HG02870 (cell line): ENCODE measurements at regions not wholly inside any gene's neighbourhood (a gene's known extent, or its start where the extent isn't known, plus 50 kb on each side); places are given as distances from the start of the nearest gene placed in this dataset.

Experiments
- ATAC-seq: cut with Tn5 transposase; IDR thresholded peaks from one replicate; pipeline ENCODE4 v1.9.1; 2021; ENCODE audit warnings: mild to moderate bottlenecking, moderate library complexity; ENCODE audit not compliant: unreplicated experiment

DNA sequence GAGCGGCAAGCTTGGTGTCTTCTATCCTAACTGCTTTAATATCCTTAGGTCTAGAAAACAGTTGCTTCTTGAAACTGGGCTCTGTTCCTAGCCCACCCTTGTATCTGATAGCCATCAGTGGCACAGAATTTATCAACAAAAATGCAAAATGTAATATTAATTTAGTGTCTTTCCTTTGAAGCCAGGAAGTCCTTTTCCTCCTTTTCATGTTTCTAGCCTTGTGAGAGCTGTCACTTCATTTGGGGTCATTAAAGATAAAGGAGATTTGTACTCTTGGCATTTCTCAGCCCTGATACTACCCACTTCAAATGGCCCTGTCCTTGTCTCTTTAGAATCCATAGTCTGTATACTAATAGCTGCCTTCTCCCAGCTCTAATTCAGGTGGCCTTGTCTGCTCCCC, 111.0 kb downstream of the GAS1 start:
- no peak for ATAC-seq

DNA sequence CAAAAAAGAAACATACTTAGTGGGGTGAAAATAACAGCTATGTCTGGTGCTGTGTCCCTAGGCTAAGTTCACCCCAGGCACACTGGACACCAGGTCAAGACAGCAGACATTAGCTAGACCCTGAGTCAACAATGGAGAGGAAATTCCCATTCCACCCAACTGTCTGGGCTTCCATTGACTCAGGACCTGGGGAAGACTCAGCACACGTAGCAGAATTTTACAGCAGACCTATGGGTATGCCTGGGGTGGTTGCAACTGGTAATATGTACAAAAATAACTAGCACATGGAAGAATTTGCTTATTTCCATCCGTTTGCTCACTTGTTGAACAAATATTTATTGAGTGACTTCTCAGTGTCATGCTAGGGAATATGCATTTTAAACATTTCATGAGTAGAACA, 117.0 kb downstream of the GAS1 start:
- ATAC-seq = no peak

DNA sequence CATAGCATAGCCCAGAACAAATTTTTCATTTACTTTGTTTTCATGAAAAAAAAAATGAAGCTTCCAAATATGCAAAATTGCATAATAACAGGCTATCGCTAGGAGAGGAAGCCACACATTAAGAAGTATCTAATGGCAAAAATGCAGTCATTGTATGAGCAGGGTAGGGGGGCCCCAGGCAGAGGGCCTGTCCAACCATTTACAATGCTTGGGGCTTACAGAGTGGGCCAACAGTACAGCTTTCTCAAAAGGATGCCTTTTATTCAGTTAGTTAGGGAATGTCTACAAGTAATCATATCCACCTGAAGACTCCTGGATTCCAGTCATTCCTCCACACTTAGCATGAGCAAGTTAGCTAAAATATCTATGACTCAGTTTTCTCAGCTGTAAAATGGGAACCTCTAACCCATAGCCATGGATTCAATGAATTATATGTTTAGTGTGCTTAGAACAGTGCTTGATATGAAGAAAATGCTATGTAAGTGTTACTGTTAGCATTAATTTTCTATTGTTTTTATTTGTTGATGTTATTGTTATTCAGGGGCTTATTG, 117.7 kb downstream of the GAS1 start:
- no peak for ATAC-seq

DNA sequence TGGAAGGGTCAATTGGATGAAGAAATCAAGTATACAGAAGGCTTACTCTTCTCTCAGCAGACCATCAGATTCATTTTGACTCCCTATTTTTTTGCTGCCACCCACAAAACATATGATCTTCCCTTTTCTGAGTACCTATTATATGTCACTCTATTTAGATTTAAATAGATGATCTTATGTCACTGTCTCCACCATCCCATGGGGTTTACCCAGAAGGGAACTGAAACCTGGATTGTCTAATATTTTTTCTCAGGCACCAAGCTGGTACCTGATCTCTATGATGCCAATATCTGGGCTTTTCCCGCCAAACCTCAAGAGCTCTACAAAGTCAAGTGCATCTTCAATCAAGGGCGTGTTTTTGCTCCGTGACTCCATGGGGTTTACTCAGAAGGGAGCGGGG, 118.7 kb downstream of the GAS1 start:
- ATAC-seq = no peak

DNA sequence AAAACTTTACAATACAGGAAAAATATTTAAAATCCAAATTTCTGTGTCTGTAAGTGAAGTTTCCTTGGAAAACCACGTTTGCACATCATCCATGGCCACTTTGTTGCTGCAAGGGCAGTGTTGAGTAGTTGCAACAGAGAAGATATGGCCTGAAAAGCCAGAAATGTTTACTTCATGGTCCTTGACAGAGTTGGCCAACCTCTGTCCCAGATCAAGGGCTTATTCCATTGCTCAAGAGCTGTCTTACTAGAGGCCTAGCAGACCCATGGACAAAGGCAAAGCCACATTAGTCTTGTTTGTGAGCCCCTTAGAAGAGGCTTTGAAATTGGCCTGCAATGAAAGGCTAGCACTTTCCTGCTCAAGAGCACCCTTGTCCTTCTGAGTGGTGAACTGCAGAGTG, 119.4 kb downstream of the GAS1 start:
- ATAC-seq = no peak

DNA sequence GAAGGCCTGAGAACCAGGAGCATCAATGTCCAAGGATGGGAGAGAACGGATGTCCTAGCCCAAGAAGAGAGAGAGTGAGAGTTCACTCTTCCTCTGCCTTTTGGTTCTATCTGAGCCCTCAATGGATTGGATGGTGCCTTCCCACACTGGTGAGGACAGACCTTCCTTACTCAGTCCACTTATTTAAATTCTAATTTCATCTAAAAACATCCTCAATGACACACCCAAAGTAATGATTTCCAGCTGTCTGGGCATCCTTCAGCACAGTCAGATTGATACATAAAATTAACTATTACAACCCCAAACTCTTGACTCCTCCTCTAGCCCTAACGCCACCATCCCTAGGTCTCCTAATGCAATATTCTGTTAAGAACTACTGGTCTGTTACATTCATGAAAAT, 122.0 kb downstream of the GAS1 start:
- ATAC-seq = no peak

DNA sequence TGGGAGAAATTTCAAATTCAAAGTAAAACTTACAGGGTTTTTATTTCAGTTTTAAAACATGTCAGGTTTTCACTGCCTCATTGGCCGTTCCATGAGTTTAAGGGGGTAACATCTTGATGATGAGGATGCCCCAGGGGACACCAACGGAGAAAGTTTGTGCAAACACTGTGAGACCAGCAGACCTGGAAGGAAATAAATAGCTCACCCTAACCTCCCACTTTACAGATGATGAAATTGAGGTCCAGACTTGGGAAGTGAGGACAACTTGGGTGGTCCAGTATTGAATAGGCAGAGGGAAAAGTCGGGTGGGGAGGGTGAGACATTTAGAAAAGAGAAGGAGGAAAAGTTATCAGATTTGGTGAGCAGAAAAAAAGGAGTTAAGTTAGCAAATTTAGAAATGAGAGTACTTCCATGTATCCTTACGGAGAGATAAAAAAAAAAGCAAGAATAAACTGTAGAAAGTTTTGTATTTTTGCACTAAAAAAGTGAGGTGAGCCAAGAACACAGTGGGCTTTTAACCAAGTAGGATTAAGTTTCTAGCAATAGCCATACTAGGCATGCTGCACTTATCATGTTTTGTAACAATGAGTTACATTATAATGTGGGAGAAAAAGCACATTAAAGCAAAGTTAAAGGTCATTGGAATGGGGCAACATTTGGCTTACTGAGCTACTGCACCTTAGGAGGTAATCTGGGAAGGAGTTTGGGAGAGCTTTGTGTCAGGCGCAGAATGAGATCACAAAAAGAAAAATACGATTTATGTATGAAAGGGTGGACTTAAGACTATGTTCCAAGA, 125.1 kb downstream of the GAS1 start:
- ATAC-seq = no peak

DNA sequence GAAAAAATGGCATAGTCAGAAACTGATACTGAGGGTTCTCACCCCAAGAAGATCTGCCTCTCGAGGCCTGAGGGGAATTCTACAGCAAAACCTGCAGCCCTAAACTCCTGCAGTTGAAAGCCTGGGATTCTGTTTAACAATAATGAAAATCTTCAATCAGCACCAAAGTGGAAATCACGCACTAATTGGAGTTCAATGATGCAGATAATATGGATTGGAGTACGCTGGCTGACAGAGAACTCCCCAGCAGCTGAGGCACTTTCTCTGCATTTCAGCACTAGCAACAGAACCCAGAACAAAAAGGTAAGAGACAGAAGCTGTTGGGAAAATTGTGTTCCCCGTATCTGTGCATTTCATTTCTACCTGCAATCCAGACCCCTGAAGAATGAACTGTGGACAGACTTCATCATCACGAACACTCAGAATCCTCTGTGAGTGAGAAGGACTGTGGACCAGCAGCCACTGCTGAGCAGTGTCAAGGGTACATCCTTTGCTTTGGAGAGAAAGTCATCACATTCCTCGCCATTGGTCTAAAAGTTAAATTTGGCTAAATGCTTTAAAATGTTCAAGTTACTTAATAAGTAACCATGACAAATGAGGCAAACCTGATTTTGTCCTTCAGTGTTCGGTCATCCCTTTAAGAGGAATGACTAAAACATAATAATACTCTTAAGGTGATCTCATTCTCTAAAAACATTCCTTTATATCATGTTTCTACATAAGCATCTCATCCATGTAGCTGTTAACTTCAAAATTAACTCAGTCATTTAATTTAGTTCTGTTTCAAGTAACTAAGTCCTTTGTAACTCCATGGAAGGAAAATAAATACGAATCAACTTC, 126.1 kb downstream of the GAS1 start:
- ATAC-seq = no peak

DNA sequence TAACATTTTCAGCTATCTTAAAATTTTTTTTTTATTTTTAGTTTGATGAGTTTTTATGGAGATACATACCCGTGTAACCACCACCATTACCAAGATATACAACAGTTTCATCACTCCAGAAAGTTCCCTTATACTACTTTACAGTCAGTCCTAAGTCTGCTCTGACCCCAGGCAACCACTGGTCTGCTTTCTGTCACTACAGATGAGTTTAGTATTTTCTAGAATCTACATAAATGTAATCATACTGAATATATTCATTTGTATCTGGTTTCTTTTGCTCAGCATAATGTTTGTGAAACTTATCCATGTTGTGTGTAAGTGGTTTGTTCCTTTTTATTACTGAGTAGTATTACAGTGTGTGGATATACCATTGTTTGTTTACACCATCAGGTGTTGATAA, 127.8 kb downstream of the GAS1 start:
- ATAC-seq = no peak

DNA sequence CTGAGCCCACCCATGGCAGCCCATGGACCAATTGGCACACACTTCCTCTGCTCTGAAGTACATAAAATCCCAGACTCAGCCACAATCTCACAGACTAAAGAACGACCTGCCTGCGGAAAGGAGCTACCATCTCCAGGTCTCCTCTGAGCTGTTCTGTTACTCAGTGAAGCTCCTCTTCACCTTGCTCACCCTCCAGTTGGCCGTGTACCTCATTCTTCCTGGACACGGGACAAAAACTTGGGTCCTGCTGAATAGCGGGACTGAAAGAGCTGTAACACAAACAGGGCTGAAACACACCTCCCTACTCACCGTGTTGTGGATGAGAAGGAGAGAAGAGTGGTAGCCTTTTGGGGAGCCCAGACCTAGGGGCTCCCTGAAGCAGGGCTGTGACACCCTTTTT, 128.7 kb downstream of the GAS1 start:
- no peak for ATAC-seq

DNA sequence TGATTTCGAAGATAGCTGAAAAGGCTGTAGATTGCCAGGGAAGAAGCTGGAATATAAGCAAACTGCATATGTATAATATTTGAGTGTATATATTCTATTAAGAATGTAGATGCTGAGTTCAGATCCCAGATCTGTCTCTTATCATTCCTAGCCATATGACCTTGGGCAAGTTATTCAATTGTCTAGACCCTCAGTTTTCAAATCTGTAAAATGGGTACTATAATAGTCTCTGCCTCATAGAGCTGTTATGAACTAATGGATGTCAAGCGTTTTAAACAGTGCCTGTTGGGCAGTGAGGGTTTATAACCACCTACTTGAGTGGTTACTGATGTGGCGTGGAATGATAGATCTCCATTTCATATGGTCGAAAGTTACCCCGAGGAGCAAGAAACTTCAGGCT, 130.4 kb downstream of the GAS1 start:
- no peak for ATAC-seq

DNA sequence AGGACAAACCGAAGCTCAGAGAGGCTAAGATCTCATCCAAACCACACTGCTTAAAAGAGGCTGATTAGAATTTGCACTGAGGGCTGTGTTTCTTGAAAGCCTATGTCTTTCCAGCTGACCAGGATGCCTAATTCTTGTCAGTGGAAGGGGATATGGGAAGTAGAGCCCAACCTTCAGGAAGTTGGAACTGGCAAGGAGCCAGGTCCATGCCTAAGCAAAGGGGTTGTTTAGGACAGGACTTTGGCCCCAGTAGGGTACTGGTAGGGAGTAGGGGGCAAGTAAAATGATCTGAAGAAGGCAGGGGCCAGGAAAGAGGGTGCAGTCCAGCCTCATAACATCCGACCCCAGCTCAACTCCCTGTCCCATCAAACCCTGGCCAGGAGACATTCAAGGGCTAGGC, 130.9 kb downstream of the GAS1 start:
- no peak for ATAC-seq

DNA sequence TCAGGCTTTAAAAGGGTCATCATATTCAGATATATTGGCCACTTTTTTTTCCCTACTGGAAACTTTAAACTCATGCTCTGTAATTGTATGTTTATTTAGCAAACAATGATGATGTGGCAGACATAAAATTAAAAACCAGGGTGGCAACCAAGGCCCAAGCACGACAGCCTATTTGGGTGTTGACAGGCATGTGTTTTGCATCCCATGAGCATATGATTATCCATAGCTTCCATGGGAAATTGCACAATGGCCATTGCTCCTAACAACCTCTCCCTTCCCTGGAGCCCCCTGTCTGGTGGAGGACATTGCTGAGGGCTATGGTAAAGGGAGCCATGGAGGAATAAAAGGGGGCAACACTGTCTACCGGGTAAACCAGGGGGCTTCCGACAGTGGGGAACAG, 134.7 kb downstream of the GAS1 start:
- ATAC-seq = no peak

DNA sequence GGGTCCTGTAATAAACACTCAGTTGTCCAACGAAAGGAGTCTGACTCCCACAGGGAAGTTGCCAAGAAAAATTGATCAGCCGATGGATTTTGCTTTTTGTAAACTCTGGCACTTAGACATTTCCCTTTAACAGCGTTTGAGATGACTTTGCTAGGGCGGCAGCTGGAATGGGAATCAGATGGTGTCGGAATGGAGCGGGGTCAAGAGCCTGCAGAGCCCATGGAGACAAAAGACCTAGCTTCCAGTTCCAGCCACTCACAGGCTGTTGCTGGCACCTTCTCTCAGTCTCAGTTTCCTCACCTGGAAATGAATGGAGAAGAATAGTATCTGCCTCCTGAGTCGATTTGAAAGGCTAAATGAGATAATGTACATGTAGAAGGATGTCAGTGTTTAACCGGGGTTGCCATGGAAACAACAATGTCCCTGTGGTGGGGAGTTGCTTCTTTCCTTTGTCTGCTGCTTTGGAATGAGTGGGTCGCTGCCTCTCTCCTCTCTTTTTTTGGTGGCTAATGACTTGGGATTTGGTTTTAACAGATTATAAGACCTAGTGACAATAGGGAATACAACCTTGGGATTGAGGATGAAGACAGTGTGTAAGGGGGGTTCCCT, 137.4 kb downstream of the GAS1 start:
- no peak for ATAC-seq

DNA sequence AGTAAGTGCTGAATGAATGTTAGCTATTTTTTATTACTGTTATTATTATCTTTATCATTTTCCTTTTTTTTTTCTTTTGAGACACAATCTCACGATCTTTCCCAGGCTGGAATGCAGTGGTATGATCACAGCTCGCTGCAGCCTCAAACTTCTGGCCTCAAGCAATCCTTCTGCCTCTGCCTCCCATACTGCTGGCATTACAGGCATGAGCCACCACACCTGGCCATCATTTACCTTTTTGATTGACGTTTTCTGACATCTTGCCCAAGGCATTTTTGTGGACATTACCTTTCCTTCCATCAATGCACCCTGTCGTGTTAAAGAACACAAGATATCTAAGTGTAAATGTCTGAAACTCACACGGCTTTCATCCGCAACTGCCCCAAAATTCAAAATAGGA, 138.2 kb downstream of the GAS1 start:
- no peak for ATAC-seq

DNA sequence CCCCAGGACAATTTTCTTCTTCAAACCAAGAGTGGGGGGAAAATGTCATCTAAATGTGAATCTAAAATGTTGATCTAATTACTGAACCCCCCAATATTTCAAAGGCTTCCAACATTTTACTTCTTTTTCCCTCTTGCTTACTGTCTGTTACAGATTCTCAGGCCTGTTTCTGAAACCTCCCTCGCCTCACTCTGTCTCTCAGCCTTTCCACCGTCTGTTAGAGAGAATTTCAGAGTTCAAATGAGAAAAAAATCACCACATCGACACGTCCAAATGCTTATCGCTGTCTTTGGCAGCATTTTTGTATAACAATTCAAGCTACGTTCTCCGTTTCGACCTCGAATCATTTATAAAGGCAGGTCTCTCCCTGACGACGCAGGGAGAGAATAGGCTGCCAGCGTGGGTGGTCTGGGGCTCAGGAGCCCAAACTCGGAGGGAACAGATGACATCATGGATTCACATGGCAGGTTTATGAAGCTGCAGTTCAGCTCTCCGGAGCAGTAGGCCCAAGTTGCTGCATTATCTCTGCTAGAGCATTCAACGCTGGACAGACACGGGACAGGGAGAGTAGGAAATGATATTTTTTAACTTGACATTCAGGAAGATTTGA, 139.8 kb downstream of the GAS1 start:
- no peak for ATAC-seq

DNA sequence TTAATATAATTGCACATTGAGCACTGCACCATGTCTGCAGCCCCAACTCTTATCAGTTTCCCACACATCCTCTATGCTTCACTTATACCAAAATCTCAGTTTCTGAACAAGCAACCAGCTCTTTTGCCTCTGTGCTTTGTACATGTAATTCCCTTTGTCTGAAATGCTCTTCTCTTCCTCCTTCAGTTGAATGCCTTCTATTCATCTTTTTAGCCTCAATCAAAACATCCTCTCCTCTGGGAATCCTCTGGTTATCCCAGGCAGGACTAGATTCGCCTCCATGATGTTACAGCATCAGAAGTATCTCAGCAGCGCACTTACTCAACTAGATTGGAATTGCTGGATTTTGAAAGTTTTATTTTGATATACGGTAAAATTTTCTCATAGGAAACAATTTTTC, 143.3 kb downstream of the GAS1 start:
- ATAC-seq = no peak

DNA sequence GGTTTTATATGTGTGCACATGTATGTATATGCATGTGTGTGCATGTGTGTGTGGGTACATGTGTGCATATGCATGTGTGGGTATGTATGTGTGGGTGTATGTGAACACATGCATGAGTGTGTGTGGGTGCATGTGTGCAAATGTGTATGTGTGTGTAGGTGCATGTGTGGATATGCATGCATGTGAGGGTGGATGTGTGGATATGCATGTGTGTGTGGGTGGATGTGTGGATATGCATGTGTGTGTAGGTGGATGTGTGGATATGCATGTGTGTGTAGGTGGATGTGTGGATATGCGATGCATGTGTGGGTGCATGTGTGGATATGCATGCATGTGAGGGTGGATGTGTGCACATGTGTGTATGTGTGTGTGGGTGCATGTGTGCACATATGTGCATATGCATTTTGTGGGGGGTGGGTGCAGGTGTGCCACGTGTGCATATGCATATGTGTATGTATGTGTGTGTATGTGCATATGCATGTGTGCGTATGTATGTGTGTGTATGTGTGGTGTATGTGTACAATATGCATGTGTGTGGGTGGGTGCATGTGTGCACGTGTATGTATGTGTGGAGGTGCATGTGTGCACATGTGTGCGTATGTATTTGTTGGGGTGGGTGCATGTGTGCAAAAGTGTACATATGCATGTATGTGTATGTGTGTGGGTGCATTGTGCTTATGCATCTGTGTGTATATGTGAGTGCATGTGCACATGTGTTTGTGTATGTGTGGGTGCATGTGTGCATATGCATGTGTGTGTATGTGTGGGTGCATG, 144.2 kb downstream of the GAS1 start:
- ATAC-seq = no peak

DNA sequence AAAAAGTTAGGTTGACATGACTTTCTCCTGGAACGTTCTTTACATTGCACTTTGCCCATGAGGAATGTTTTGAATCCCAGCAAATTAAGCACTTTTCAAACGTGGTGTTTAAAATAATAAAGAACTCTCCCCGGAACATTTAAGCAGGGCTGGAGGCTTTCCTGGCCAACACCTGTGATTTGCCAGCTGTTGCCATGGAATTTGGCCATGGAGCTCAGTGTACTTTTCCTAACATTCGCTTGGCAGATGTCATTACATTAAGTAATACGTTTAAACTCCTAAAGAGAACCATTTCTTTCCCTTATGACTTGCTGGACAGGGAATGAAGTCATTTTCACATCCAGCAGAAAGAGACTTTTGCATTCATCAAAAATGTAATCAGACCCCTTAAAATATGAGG, 146.1 kb downstream of the GAS1 start:
- no peak for ATAC-seq

DNA sequence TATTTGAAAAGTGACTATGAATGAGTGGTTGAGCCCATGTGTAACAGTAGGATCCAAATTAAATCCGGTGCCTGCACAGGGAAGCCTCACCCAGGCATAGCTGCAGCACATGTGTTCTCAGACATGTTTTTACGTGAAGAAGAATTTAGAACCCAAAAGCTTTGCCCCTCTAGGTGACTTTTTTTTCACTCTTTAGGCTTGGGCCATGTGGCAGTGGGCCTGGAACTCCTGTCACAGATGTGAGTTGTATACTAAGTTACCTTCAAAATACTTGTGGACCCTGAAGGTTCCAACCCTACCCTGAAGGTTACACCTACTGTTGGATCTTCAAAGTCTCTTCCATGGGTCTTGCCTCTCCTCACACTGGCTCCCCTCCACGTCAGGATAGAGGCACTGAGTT, 146.6 kb downstream of the GAS1 start:
- no peak for ATAC-seq

DNA sequence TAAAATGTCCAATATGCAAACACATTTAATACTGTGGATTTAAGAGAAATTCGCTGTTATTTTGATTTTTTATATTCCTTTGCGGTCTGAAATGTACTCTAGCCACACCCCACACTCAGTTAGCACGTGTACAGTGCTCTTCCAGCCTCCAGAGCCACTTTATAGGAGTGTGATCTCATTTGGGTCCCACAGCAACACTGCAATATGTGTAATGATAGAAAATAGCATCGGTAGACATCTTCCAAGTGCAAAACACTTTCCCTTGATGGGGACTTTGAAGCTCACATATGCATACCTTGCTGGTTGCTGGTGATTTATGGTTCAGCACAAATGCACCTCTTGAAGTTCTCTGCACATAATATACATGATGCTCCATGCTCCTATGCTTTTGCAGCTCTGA, 148.3 kb downstream of the GAS1 start:
- no peak for ATAC-seq
